SK-N-SH treated with all-trans-retinoic acid at 6 μM for 48 hours (cell line): ENCODE measurements at regions not wholly inside any gene's neighbourhood (a gene's known extent, or its start where the extent isn't known, plus 50 kb on each side); places are given as distances from the start of the nearest gene placed in this dataset.
"Not testable (repeated sequence)": the region's sequence is repeated elsewhere in the genome, so short reads cannot be mapped to it uniquely, and the experiment has no call there.

ENCODE experiments used
- ATAC-seq: fragments of 200-7000 bp; cut with Tn5 transposase; 3 replicates; pipeline ENCODE4 v1.9.1; 2020; ENCODE audit warnings: mild to moderate bottlenecking, moderate library complexity
- ARNTL ChIP-seq: fragments of 450-650 bp; formaldehyde crosslinking; IDR thresholded peaks from 2 replicates; pipeline ENCODE4 v1.5.0; 2020; ENCODE audit warnings: low read depth, mild to moderate bottlenecking, moderate library complexity, borderline replicate concordance
- BACH2 ChIP-seq: fragments of 250-450 bp; sonication (Bioruptor Pico); IDR thresholded peaks from 2 replicates; pipeline ENCODE4 v1.9.0; 2021; ENCODE audit warnings: mild to moderate bottlenecking, borderline replicate concordance
- CSDC2 ChIP-seq: fragments of 250-450 bp; sonication (Bioruptor Pico); IDR thresholded peaks from 2 replicates; pipeline ENCODE4 v1.5.0; 2020; ENCODE audit warnings: mild to moderate bottlenecking, moderate library complexity
- CSRNP3 ChIP-seq: fragments of 250-450 bp; sonication (Bioruptor Pico); IDR thresholded peaks from 2 replicates; pipeline ENCODE4 v1.5.1; 2021; ENCODE audit warnings: mild to moderate bottlenecking, moderate library complexity
- ESRRG ChIP-seq: fragments of 250-450 bp; sonication (Bioruptor Pico); IDR thresholded peaks from 2 replicates; pipeline ENCODE4 v1.6.1; 2021; ENCODE audit warnings: mild to moderate bottlenecking
- GLIS3 ChIP-seq: fragments of 250-450 bp; sonication (Bioruptor Pico); IDR thresholded peaks from 2 replicates; pipeline ENCODE4 v1.5.0; 2020; ENCODE audit warnings: mild to moderate bottlenecking, moderate library complexity
- OSR1 ChIP-seq: fragments of 250-450 bp; sonication (Bioruptor Pico); IDR thresholded peaks from 2 replicates; pipeline ENCODE4 v1.8.0; 2022; ENCODE audit warnings: moderate library complexity, mild to moderate bottlenecking, inconsistent platforms
- PATZ1 ChIP-seq: fragments of 250-450 bp; sonication (Bioruptor Pico); IDR thresholded peaks from 2 replicates; pipeline ENCODE4 v1.8.0; 2020; ENCODE audit warnings: mild to moderate bottlenecking, moderate library complexity, borderline replicate concordance
- POU6F1 ChIP-seq: fragments of 250-450 bp; sonication (Bioruptor Pico); IDR thresholded peaks from 2 replicates; pipeline ENCODE4 v1.8.0; 2021; ENCODE audit warnings: low read depth, mild to moderate bottlenecking, moderate library complexity, borderline replicate concordance
- PPARA ChIP-seq: fragments of 250-450 bp; sonication (Bioruptor Pico); IDR thresholded peaks from 2 replicates; pipeline ENCODE4 v1.5.0; 2020; ENCODE audit warnings: mild to moderate bottlenecking, borderline replicate concordance
- RARB ChIP-seq: fragments of 250-450 bp; sonication (Bioruptor Pico); IDR thresholded peaks from 2 replicates; pipeline ENCODE4 v1.8.0; 2021; ENCODE audit warnings: mild to moderate bottlenecking, moderate library complexity
- SNAI2 ChIP-seq: fragments of 250-450 bp; sonication (Bioruptor Pico); IDR thresholded peaks from 2 replicates; pipeline ENCODE4 v1.5.0; 2020; ENCODE audit warnings: mild to moderate bottlenecking, moderate library complexity
- TCF4 ChIP-seq: fragments of 250-450 bp; sonication (Bioruptor Pico); IDR thresholded peaks from 2 replicates; pipeline ENCODE4 v1.8.0; 2021; ENCODE audit warnings: mild to moderate bottlenecking, moderate library complexity, borderline replicate concordance
- TOX ChIP-seq: fragments of 250-450 bp; sonication (Bioruptor Pico); IDR thresholded peaks from 2 replicates; pipeline ENCODE4 v1.8.0; 2021; ENCODE audit warnings: mild to moderate bottlenecking, moderate library complexity, borderline replicate concordance
- TSHZ2 ChIP-seq: fragments of 250-450 bp; sonication (Bioruptor Pico); IDR thresholded peaks from 2 replicates; pipeline ENCODE4 v1.5.0; 2020; ENCODE audit warnings: mild to moderate bottlenecking, moderate library complexity
- ZC3H10 ChIP-seq: fragments of 250-450 bp; sonication (Bioruptor Pico); IDR thresholded peaks from 2 replicates; pipeline ENCODE4 v1.5.1; 2021; ENCODE audit warnings: mild to moderate bottlenecking, moderate library complexity
- ZFP3 ChIP-seq: fragments of 250-450 bp; sonication (Bioruptor Pico); IDR thresholded peaks from 2 replicates; pipeline ENCODE4 v1.5.0; 2020; ENCODE audit warnings: mild to moderate bottlenecking, moderate library complexity
- ZFP30 ChIP-seq: fragments of 450-650 bp; formaldehyde crosslinking; IDR thresholded peaks from 2 replicates; pipeline ENCODE4 v1.5.0; 2022; ENCODE audit warnings: mild to moderate bottlenecking, moderate library complexity
- ZNF565 ChIP-seq: fragments of 450-650 bp; formaldehyde crosslinking; conservative IDR thresholded peaks from 2 replicates; pipeline ENCODE4 v1.5.0; 2020; ENCODE audit warnings: low read depth, mild to moderate bottlenecking, moderate library complexity
- ZNF70 ChIP-seq: fragments of 450-650 bp; formaldehyde crosslinking; IDR thresholded peaks from 2 replicates; pipeline ENCODE4 v1.5.0; 2020; ENCODE audit warnings: mild to moderate bottlenecking, moderate library complexity
- ZNF8 ChIP-seq: fragments of 450-650 bp; formaldehyde crosslinking; IDR thresholded peaks from 2 replicates; pipeline ENCODE4 v1.5.0; 2020; ENCODE audit warnings: mild to moderate bottlenecking, moderate library complexity

GRCh38 chr7:79927116-79927515 lies 207.5 kb upstream of the GNAI1 start:
- ATAC-seq, result no peak
- TF ChIP-seq GLIS3 (CRISPR knock-in tag) (no peak), ZNF70 (CRISPR knock-in tag) (no peak), BACH2 (CRISPR knock-in tag) (no peak), RARB (CRISPR knock-in tag) (no peak), ARNTL (CRISPR knock-in tag) (no peak), ESRRG (CRISPR knock-in tag) (no peak), PPARA (CRISPR knock-in tag) (no peak), CSDC2 (no peak), ZFP3 (CRISPR knock-in tag) (no peak), POU6F1 (no peak), TOX (no peak), OSR1 (CRISPR knock-in tag) (no peak), ZFP30 (no peak)
- TF ChIP-seq, all 23 proteins: peak for 0

- ATAC-seq, result no peak
- TF ChIP-seq ZFP30 (no peak), SNAI2 (CRISPR knock-in tag) (no peak), CSRNP3 (CRISPR knock-in tag) (no peak), OSR1 (CRISPR knock-in tag) (no peak), CSDC2 (no peak), ZNF8 (CRISPR knock-in tag) (no peak), ZFP3 (CRISPR knock-in tag) (no peak), PATZ1 (CRISPR knock-in tag) (no peak)
These were observed 210.7 kb upstream of the GNAI1 start for GRCh38 chr7:79923953-79924352.

- no peak for ATAC-seq
- TF ChIP-seq GLIS3 (CRISPR knock-in tag), result no peak
These were observed 211.7 kb upstream of the GNAI1 start for GRCh38 chr7:79922894-79923293.

GRCh38 chr7:79921976-79922375 lies 212.7 kb upstream of the GNAI1 start:
- no peak for TF ChIP-seq PPARA (CRISPR knock-in tag)
- no peak for TF ChIP-seq TOX
- TF ChIP-seq ZC3H10 (CRISPR knock-in tag), result no peak
- TF ChIP-seq GLIS3 (CRISPR knock-in tag), result no peak
- TF ChIP-seq TSHZ2 (CRISPR knock-in tag), result no peak
- no peak for TF ChIP-seq OSR1 (CRISPR knock-in tag)
- TF ChIP-seq ZNF565 (CRISPR knock-in tag), result no peak
- no peak for TF ChIP-seq ZFP3 (CRISPR knock-in tag)
- TF ChIP-seq PATZ1 (CRISPR knock-in tag), result no peak
- TF ChIP-seq TCF4 (CRISPR knock-in tag), result no peak
- TF ChIP-seq ZNF70 (CRISPR knock-in tag), result no peak
- no peak for TF ChIP-seq CSRNP3 (CRISPR knock-in tag)
- no peak for TF ChIP-seq ZFP30
- no peak for ATAC-seq

- ATAC-seq, result not testable (repeated sequence)
These were observed 216.0 kb upstream of the GNAI1 start for GRCh38 chr7:79918632-79919031.

GRCh38 chr7:79915346-79915745 lies 219.3 kb upstream of the GNAI1 start:
- ATAC-seq, result not testable (repeated sequence)
